ENCODE measurements at regions not wholly inside any gene's neighbourhood (a gene's known extent, or its start where the extent isn't known, plus 50 kb on each side); places are given as distances from the start of the nearest gene placed in this dataset.
"Not testable (repeated sequence)": the region's sequence is repeated elsewhere in the genome, so short reads cannot be mapped to it uniquely, and the experiment has no call there.

GRCh38 chr10:6850452-6850851, 270.4 kb upstream of the PRKCQ start:
- no peak for DNase-seq

- no peak for DNase-seq
Observed at GRCh38 chr10:6847561-6847960, 267.5 kb upstream of the PRKCQ start.

GRCh38 chr10:6843894-6844650, 264.0 kb upstream of the PRKCQ start:
- no peak for DNase-seq

- no peak for DNase-seq
Observed at GRCh38 chr10:6843481-6843881, 263.4 kb upstream of the PRKCQ start.

- no peak for DNase-seq
Observed at GRCh38 chr10:6842722-6843121, 262.6 kb upstream of the PRKCQ start.

GRCh38 chr10:6841761-6842160, 261.7 kb upstream of the PRKCQ start:
- DNase-seq = no peak

GRCh38 chr10:6840766-6841165, 260.7 kb upstream of the PRKCQ start:
- peak; percentile 43 for DNase-seq

GRCh38 chr10:6840201-6840691, 260.2 kb upstream of the PRKCQ start:
- DNase-seq = no peak

- DNase-seq = no peak
Observed at GRCh38 chr10:6838118-6838517, 258.0 kb upstream of the PRKCQ start.

GRCh38 chr10:6833458-6834011, 253.5 kb upstream of the PRKCQ start:
- no peak for DNase-seq

GRCh38 chr10:6830981-6831380, 250.9 kb upstream of the PRKCQ start:
- not testable (repeated sequence) for DNase-seq

GRCh38 chr10:6824793-6825192, 244.7 kb upstream of the PRKCQ start:
- not testable (repeated sequence) for DNase-seq

GRCh38 chr10:6823770-6824169, 243.7 kb upstream of the PRKCQ start:
- no peak for DNase-seq

- no peak for DNase-seq
Observed at GRCh38 chr10:6819301-6819700, 239.2 kb upstream of the PRKCQ start.

GRCh38 chr10:6817770-6818169, 237.7 kb upstream of the PRKCQ start:
- no peak for DNase-seq

- DNase-seq = no peak
Observed at GRCh38 chr10:6815346-6815745, 235.3 kb upstream of the PRKCQ start.

GRCh38 chr10:6813856-6814255, 233.8 kb upstream of the PRKCQ start:
- no peak for DNase-seq

GRCh38 chr10:6813306-6813705, 233.2 kb upstream of the PRKCQ start:
- DNase-seq = no peak

GRCh38 chr10:6811153-6811552, 231.1 kb upstream of the PRKCQ start:
- no peak for DNase-seq

GRCh38 chr10:6803427-6803783, 223.3 kb upstream of the PRKCQ start:
- no peak for DNase-seq

GRCh38 chr10:6802759-6803426, 222.8 kb upstream of the PRKCQ start:
- no peak for DNase-seq

GRCh38 chr10:6796231-6796630, 216.2 kb upstream of the PRKCQ start:
- DNase-seq = no peak

GRCh38 chr10:6795541-6795940, 215.5 kb upstream of the PRKCQ start:
- no peak for DNase-seq

- not testable (repeated sequence) for DNase-seq
Observed at GRCh38 chr10:6794841-6795240, 214.8 kb upstream of the PRKCQ start.

All from EL (cell line).